Nephron progenitor cell (in vitro differentiated cells): ENCODE measurements at regions not wholly inside any gene's neighbourhood (a gene's known extent, or its start where the extent isn't known, plus 50 kb on each side); places are given as distances from the start of the nearest gene placed in this dataset.

Source experiments
- DNase-seq: peaks from one replicate; pipeline ENCODE4 v3.0.0; 2021
- H3K27ac Mint-ChIP-seq: 2 replicates; pipeline ENCODE4 v1.8.0; 2021; ENCODE audit warnings: mild to moderate bottlenecking, moderate library complexity, mixed read lengths
- H3K27me3 Mint-ChIP-seq: 2 replicates; pipeline ENCODE4 v1.8.0; 2021; ENCODE audit warnings: mild to moderate bottlenecking, low read depth, mixed read lengths; ENCODE audit not compliant: poor library complexity
- H3K36me3 Mint-ChIP-seq: 2 replicates; pipeline ENCODE4 v1.8.0; 2021; ENCODE audit warnings: low read depth, mixed read lengths
- H3K4me1 Mint-ChIP-seq: 2 replicates; pipeline ENCODE4 v1.8.0; 2021; ENCODE audit warnings: mixed read lengths
- H3K4me3 Mint-ChIP-seq: 2 replicates; pipeline ENCODE4 v1.8.0; 2021; ENCODE audit warnings: mild to moderate bottlenecking, moderate library complexity, mixed read lengths
- H3K9me3 Mint-ChIP-seq: 2 replicates; pipeline ENCODE4 v1.8.0; 2021; ENCODE audit warnings: mild to moderate bottlenecking, moderate library complexity, mixed read lengths
- CTCF ChIP-seq: fragments of 200-600 bp; sonication (generic); IDR thresholded peaks from 2 replicates; pipeline ENCODE4 v1.5.0; 2021; ENCODE audit warnings: antibody characterized with exemption

DNA sequence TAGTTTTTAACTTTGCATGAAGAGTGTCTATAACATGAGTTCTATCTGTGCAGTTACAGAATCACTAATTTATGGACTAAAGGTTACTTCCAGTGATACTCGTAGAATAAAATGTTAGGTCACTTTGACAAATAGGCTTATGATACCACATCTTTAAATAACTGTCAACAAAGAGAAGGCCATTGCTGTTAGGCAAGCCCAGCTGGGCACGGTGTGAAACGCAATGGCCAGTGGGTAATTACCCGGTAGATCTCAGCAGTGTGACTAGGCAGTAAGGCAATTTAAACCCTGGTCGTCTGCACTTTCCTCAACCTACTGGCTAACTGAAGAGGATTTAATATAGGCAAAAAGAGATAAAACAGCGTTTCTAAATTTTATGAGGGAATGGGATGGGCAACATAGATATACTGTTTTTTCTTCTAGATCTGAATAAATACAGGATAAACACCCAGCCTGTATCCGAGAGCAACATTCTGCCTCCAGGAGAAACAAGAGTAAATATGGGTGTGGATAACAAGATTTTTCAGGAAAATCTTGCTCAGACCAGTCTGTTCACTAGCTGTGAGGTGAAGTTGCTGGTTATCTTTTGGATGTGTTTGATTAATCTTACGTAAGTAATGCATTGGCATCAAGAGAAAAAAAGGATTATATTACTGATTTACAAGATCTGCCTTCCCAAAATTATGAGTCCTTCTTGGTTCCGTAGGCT lies 631.3 kb downstream of the EFNB2 start:
- H3K27ac Mint-ChIP-seq = no peak overlapping the region
- TF ChIP-seq CTCF = no peak

GRCh38 chr13:105902396-105902795 lies 633.1 kb downstream of the EFNB2 start:
- H3K27ac Mint-ChIP-seq = no peak overlapping the region
- no peaks in the 10 kb centered on the region for H3K36me3 Mint-ChIP-seq
- DNase-seq = no peak
- H3K4me3 Mint-ChIP-seq = no peak overlapping the region
- H3K9me3 Mint-ChIP-seq = peaks cover 10% of the 10 kb centered on the region
- no peak for TF ChIP-seq CTCF
- no peaks in the 10 kb centered on the region for H3K4me1 Mint-ChIP-seq
- H3K27me3 Mint-ChIP-seq = no peaks in the 10 kb centered on the region

More for the DNA sequence above, 631.3 kb downstream of the EFNB2 start:
- DNase-seq = no peak
- Mint-ChIP-seq H3K9me3 (peaks cover 6% of the 10 kb centered on the region), H3K36me3 (no peaks in the 10 kb centered on the region), H3K27me3 (no peaks in the 10 kb centered on the region), H3K4me1 (no peaks in the 10 kb centered on the region), H3K4me3 (no peak overlapping the region)

DNA sequence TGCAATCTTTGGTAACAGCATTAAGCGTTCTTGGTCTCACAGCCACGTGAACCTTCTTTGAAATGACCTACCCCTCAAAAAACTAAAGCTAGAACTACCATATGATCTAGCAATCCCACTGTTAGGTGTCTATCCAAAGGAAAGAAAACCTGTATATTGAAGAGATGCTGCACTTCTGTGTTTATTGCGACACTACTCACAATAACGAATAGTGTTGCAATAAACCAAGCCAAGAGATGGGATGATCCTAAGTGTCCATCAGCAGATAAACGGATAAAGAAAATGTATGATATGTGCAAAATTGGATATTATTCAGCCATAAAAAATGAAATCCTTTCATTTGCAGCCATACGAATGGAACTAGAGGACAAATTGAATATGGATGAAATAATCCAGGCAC lies 637.9 kb downstream of the EFNB2 start:
- H3K9me3 Mint-ChIP-seq = peaks cover 10% of the 10 kb centered on the region
- H3K27ac Mint-ChIP-seq = no peak overlapping the region
- no peak overlapping the region for H3K4me3 Mint-ChIP-seq

DNA sequence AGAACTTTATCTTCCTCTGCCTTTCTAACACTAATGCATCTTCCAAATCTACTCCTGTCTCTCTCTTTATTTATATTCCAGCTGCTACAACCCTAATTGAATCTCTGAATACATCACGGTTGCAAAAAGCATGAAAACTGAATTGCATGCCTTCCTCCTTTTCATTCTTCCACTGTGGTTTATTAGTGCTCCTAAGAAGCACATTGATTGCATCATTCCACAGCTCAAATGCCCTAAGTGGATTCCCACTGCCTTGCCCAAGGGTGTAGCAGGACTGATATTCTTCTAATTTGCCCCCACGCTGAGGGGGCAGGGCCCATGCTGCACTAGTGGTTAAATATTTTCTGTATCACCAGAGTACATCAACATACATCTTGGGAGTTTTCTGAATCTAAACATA lies 640.8 kb downstream of the EFNB2 start:
- TF ChIP-seq CTCF = no peak
- H3K9me3 Mint-ChIP-seq = peaks cover 10% of the 10 kb centered on the region

More for the DNA sequence above, 637.9 kb downstream of the EFNB2 start:
- no peaks in the 10 kb centered on the region for H3K4me1 Mint-ChIP-seq
- no peaks in the 10 kb centered on the region for H3K27me3 Mint-ChIP-seq
- no peak for DNase-seq
- no peak for TF ChIP-seq CTCF
- no peaks in the 10 kb centered on the region for H3K36me3 Mint-ChIP-seq

DNA sequence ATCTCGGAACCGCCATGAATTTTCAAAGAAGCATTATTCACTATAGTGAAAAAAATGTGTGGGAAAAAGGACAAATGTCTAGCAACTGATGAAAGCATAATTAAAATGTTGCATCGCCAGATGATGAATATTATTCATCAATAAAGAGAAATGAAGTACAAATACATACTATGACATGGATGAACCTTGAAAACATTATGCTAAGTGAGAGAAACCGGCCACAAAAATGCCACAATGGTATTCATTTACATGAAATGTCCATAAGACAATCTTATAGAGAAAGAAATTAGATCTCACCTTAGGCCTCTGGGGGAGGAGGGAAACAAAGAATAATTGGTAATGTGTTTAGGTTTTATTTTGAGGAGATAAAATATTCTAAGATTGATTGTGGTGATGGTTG lies 645.0 kb downstream of the EFNB2 start:
- Mint-ChIP-seq H3K36me3 (no peaks in the 10 kb centered on the region), H3K27ac (no peak overlapping the region), H3K4me3 (no peak overlapping the region), H3K27me3 (no peaks in the 10 kb centered on the region), H3K9me3 (peaks cover 25% of the 10 kb centered on the region), H3K4me1 (no peaks in the 10 kb centered on the region)
- no peak for TF ChIP-seq CTCF
- DNase-seq = no peak

More for the DNA sequence above, 640.8 kb downstream of the EFNB2 start:
- Mint-ChIP-seq H3K27me3 (no peaks in the 10 kb centered on the region), H3K36me3 (no peaks in the 10 kb centered on the region), H3K4me1 (no peaks in the 10 kb centered on the region), H3K27ac (no peak overlapping the region), H3K4me3 (no peak overlapping the region)
- DNase-seq = no peak

DNA sequence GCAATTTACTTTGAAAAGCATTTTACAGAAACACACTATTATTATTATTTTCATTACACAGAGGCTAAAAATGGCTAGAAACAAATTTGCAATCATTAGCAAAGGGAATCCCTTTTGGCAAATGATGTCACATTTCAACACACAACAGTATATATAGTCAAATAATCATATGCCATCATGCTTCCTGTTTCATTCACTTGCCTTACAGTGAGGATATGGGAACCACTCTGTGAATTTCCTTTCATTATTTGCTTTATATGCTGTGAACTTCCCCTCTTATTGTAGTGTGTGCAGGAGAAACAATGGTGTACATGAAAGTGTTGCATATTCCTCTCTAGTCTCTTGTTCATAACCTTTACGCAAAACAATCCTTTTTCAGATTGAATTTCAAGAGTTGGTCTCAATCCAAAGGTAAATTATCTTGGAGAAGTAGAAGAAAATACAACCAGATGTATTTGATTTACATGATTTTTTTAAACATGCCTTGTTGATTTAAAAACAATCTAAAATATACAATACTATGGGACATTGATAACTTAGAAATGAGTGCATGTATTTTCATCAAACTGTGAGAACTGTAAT lies 657.3 kb downstream of the EFNB2 start:
- no peak for DNase-seq
- TF ChIP-seq CTCF = no peak
- Mint-ChIP-seq H3K4me3 (no peak overlapping the region), H3K27me3 (no peaks in the 10 kb centered on the region), H3K4me1 (no peaks in the 10 kb centered on the region), H3K36me3 (no peaks in the 10 kb centered on the region), H3K27ac (no peak overlapping the region), H3K9me3 (no peaks in the 10 kb centered on the region)
